Ecto neural progenitor cell (in vitro differentiated cells): ENCODE measurements at regions not wholly inside any gene's neighbourhood (a gene's known extent, or its start where the extent isn't known, plus 50 kb on each side); places are given as distances from the start of the nearest gene placed in this dataset.
"Not testable (repeated sequence)": the region's sequence is repeated elsewhere in the genome, so short reads cannot be mapped to it uniquely, and the experiment has no call there.

Experiments used
- DNase-seq: peaks from one replicate; pipeline ENCODE4 v3.0.0-alpha.2; 2018; ENCODE audit warnings: low spot score

- DNase-seq: not testable (repeated sequence)
These were observed 667.7 kb downstream of the FAM133A start for GRCh38 chrX:94341730-94342129.

GRCh38 chrX:94361241-94361640 lies 687.2 kb downstream of the FAM133A start:
- no peak for DNase-seq

- no peak for DNase-seq
These were observed 691.7 kb downstream of the FAM133A start for GRCh38 chrX:94365736-94366135.

DNA sequence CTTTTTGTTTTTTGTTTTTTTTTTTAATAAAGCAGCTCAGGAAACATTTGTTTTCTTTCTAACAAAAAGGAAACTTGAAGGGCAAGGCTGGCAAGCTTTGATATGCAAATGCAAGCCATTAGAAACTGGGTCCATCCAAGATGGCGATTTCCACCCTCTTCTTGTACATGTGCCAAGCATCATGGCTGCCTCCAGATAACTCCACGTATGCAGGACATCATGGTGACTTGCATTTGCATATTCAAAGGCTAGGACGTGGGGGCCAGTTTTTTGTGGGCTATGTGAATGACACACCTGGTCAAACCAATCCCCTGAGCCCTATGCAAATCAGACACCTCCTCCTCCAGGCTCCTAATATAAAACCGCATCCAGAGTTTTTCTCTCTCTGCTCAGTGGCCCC lies 692.6 kb downstream of the FAM133A start:
- no peak for DNase-seq

- DNase-seq: no peak
These were observed 715.0 kb downstream of the FAM133A start for GRCh38 chrX:94389044-94389443.

DNA sequence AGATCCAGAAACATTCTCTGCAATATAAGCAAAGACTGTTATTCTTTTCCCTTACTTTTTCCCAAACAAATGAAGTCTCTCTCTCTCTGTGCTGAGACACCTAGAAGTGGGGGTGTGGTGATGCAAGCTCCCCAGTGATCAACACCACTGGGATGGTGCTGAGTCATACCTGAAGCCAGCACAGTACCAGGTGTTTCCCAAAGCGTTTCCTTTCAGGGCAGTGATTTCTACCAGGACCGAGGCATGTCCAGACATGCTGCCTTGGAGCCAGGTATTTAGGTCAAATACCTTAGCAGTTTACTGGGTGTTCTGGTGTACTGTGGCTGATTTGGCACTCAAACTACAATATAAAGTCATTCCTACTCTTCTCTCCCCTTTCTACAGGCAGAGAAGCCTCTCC lies 726.5 kb downstream of the FAM133A start:
- DNase-seq: no peak

- DNase-seq: no peak
These were observed 727.4 kb downstream of the FAM133A start for GRCh38 chrX:94401426-94401825.

- no peak for DNase-seq
These were observed 740.7 kb downstream of the FAM133A start for GRCh38 chrX:94414746-94415145.

DNA sequence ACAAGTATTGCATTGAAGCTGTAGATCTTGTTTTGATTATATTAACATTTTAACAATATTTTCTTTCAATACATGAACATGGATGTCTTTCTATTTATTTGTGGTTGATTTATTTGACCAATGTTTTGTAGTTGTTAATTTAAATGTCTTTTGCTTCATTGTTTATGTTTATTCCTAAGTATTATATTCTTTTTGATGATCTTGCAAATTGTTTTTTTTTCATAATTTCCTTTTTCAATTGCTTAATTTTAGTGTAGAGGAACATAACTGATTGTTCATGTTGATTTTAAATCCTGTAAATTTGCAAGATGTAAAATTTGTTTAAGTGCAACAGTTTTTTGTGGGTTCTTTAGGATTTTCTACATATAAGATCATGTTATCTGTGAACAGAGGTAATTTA lies 744.1 kb downstream of the FAM133A start:
- DNase-seq: no peak

- DNase-seq: no peak
These were observed 750.5 kb downstream of the FAM133A start for GRCh38 chrX:94424456-94424855.

DNA sequence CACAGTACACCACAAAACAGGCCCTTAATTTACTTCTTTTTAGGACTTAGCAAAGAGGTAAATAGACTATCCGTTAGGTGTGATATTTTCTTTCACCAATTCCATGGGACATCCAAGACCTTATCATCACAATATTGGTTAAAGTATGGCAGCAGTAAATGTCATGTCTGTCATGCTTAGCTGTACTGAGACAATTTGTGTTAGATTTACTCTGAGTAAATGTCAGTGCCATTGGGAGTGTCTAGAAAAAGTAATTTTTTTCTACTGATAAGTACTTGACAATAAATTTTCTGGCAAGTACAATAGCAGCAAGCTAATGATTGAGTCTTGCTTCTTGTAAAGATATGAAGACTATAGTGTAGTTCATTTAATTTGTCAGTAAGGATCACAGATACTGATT lies 756.1 kb downstream of the FAM133A start:
- DNase-seq: no peak

GRCh38 chrX:94435799-94436198 lies 761.8 kb downstream of the FAM133A start:
- DNase-seq: no peak

GRCh38 chrX:94454159-94454558 lies 780.2 kb downstream of the FAM133A start:
- DNase-seq: no peak

- no peak for DNase-seq
These were observed 780.6 kb downstream of the FAM133A start for GRCh38 chrX:94454606-94455005.

DNA sequence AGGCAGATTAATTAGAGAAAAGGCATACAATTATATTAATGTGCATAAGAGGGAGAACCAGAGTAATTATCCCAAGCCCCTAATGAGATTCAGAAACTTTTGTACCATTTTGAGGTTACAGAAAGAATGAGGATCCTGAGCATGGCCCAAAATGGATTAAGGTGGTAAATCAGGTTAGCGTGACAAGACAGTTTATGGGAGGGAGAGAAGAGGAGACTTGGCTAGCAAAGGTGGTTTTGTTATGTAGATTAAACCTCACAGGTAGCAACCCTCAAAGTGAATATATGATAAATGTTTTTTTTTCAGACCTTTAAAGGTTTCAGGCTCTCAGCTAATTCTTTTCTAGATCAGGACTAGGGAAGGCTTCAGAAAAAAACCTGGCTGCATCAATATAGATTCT lies 781.8 kb downstream of the FAM133A start:
- DNase-seq: no peak

DNA sequence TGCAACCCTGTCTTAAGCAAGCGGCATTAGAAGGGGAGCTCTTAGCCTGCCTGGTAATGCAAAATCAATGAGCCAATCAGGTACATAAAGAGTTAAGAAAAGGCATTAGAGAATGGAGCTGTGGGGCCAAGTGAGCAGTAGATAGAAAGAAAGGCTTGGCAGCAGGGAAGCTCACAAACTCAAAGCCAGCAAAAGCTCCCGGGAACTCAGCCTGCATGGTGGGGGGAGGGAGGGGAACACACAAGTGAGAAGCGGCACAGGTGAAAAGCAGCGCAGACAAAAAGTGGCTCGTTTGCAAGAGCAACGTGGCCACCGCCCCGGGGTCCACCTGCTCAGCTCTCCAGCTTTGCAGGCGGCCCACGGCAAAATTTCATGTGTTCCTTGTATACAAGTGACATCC lies 818.5 kb downstream of the FAM133A start:
- peak; percentile 52 for DNase-seq

- DNase-seq: no peak
These were observed 819.4 kb downstream of the FAM133A start for GRCh38 chrX:94493405-94493804.

DNA sequence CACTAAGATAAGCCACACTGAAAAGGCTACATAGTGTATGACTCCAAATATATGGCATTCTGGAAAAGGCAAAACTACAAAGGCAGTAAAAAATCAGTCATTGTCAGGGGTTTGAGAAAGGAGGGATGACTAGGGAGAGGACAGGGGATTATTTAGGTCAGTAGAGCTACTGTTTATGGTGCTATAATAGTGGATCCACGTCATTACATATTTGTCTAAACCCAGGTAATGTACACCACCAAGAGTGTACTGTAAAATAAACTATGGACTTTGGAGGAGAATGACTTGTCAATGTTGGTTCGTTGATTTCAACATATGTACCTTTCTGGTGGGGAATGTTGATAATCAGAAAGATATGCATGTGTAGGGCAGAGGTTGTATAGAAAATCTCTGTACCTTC lies 837.6 kb downstream of the FAM133A start:
- DNase-seq: no peak

GRCh38 chrX:94515009-94515408 lies 841.0 kb downstream of the FAM133A start:
- no peak for DNase-seq

DNA sequence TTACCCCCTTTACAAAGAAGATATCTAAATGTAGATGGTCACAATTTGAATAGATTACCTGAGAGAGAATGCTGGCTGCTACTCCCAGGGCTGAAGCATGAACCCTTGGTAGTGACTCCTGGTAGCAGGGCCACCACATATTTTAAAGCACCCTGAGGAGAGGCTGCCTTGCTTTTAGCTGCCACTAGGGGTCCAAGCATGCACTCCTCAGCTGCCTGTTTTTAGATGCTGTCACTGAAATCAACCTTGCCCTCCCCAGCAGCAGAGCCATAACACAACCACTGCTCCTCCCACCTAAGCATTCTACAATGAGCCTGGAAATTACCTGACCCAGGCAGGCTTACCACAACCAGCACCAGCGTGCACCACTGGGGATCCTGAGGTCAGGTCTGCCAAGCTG lies 850.9 kb downstream of the FAM133A start:
- DNase-seq: no peak

DNA sequence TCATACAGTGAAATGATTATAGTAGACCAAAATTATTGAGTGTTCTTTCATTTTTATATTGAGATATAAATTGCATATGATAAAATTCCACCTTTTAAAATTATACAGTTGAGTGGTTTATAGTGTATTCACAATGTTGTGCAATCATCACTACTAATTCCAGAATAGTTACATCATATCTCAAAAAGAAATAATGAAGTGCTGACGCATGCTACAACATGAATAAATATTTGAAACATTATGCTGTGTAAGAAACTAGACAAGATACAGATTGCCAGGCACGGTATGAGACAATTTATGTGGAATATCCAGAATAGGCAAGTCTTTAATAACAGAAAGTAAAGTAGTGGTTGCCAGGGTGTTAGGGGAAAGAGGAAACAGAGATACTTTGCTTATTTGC lies 871.7 kb downstream of the FAM133A start:
- no peak for DNase-seq

DNA sequence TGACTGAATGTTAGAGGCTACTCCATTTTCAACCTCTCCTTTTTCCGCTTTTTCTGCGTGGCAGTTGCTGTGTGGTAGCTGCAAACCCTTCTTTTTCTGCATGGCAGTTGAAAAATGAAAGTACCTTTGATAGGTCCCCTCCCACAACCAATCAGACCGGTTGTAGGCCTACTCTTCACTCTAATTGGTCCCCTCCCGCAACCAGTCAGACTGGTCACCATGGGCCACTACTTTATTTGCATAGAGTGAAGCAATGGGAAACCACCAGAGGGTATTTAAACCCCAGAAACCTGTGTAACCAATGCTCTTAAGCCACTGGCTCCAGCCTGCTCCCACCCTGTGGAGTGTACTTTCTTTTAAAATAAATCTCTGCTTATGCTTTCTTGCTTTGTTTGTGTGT lies 877.8 kb downstream of the FAM133A start:
- no peak for DNase-seq

DNA sequence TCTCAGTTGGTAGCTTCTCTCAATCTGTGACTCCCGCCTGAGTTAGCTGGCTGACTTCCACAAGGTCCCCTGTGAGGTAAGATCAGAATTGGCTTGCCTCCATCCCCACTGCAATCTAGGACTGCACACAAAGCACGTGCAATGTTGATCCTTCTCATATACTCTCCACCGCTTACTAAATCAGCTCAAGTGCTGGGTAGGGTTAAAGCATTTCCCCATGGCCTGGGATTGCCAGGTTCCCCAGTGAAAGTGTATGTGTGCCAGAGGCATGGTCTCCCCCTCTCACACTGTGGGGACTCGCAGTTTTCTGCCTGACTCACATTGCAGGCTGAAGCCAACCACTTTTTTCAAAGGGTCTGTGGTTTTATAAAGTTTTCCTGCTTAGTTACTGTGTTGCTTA lies 886.9 kb downstream of the FAM133A start:
- DNase-seq: no peak

DNA sequence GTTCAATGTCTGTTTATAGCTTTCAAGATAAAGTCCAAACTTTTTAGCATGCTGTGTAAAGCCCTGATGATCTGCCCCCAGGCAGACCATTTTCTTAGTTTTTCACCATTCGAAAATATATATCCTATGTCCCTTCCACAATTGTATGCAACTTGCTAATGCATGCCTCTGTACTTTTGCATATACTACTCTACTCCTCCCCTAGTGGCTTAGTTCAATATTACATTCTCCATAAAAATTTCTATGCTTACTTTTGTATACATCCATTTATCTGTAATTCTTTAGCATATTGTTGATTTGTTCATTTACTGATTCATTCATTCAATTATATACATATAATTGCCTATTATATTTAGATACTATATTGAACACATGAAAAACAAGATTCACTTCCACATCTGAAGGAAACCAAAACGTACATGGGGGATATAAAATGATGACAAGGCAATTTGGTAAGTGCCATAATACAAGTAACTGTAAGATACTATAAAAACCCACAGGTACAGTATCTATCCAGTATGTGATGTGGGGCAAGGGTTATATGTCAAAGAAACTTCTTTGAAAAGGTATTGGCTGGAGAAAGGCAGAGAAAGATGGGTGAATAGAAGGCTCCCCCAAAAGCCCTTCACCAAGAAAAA lies 902.5 kb downstream of the FAM133A start:
- no peak for DNase-seq

DNA sequence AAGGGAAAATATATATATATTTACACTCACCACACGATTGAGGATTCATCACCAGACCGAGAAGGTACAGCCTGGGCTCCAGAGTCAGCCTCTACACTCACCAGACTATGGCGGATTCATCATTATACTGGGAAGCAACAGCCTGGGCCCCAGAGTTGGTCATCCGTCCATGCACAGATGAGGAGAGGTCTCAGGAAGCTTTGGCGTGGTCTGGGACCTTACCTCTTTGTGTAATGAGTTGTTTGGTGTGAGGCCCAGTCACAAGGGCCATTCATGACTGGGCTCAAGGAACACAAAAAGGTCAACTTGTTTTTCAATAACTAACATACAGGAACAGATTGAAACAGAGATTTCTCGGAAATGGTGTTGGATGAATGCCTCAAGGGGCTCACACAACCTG lies 926.1 kb downstream of the FAM133A start:
- no peak for DNase-seq
